Type B pancreatic cell (in vitro differentiated cells): ENCODE measurements at regions not wholly inside any gene's neighbourhood (a gene's known extent, or its start where the extent isn't known, plus 50 kb on each side); places are given as distances from the start of the nearest gene placed in this dataset.

Experiments
- DNase-seq: peaks from one replicate; pipeline ENCODE4 v3.0.0; 2021; ENCODE audit warnings: mixed read lengths; ENCODE audit not compliant: unreplicated experiment; ENCODE audit errors: extremely low spot score
- H3K27ac Mint-ChIP-seq: 2 replicates; pipeline ENCODE4 v1.8.0; 2021; ENCODE audit warnings: mild to moderate bottlenecking, mixed read lengths
- H3K27me3 Mint-ChIP-seq: 2 replicates; pipeline ENCODE4 v1.8.0; 2021; ENCODE audit warnings: mixed read lengths
- H3K36me3 Mint-ChIP-seq: 2 replicates; pipeline ENCODE4 v1.8.0; 2021; ENCODE audit warnings: mixed read lengths
- H3K4me1 Mint-ChIP-seq: one replicate; pipeline ENCODE4 v1.8.0; 2021; ENCODE audit warnings: mixed read lengths; ENCODE audit not compliant: unreplicated experiment
- H3K4me3 Mint-ChIP-seq: 2 replicates; pipeline ENCODE4 v1.8.0; 2021; ENCODE audit warnings: mild to moderate bottlenecking, mixed read lengths
- H3K9me3 Mint-ChIP-seq: 2 replicates; pipeline ENCODE4 v1.8.0; 2021; ENCODE audit warnings: mixed read lengths
- TF ChIP-seq, protein P1 (sequence below): fragments of 200-600 bp; sonication (generic); conservative IDR thresholded peaks from 2 replicates; pipeline ENCODE4 v1.5.0; 2021; ENCODE audit warnings: antibody characterized with exemption, mild to moderate bottlenecking

DNA sequence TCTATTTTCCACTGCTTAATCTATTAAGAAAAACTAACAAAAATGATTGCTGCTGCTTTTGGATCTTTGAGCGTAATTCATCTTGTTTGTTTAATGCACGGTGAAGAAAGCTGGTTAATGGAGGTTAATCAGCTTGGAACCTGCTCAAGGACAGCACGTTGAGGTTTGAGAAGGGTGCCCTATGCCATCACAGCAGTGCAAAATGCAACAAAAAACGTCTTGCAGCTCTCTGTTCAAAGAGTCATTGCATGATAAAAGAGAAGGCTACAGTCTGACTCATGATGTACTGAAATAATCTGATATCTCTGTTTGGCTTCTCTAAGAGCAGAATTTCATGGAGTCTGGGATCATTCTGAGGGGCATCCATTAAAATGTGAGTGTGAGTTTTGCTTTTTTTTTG is 80.6 kb upstream of the PREP start:
- Mint-ChIP-seq H3K4me3 (no peak overlapping the region), H3K9me3 (peaks cover 2% of the 10 kb centered on the region), H3K4me1 (peaks cover 22% of the 10 kb centered on the region), H3K27me3 (peaks cover 6% of the 10 kb centered on the region), H3K27ac (no peak overlapping the region), H3K36me3 (no peaks in the 10 kb centered on the region)
- TF ChIP-seq, protein P1, sequence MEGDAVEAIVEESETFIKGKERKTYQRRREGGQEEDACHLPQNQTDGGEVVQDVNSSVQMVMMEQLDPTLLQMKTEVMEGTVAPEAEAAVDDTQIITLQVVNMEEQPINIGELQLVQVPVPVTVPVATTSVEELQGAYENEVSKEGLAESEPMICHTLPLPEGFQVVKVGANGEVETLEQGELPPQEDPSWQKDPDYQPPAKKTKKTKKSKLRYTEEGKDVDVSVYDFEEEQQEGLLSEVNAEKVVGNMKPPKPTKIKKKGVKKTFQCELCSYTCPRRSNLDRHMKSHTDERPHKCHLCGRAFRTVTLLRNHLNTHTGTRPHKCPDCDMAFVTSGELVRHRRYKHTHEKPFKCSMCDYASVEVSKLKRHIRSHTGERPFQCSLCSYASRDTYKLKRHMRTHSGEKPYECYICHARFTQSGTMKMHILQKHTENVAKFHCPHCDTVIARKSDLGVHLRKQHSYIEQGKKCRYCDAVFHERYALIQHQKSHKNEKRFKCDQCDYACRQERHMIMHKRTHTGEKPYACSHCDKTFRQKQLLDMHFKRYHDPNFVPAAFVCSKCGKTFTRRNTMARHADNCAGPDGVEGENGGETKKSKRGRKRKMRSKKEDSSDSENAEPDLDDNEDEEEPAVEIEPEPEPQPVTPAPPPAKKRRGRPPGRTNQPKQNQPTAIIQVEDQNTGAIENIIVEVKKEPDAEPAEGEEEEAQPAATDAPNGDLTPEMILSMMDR: no peak
- no peak for DNase-seq

DNA sequence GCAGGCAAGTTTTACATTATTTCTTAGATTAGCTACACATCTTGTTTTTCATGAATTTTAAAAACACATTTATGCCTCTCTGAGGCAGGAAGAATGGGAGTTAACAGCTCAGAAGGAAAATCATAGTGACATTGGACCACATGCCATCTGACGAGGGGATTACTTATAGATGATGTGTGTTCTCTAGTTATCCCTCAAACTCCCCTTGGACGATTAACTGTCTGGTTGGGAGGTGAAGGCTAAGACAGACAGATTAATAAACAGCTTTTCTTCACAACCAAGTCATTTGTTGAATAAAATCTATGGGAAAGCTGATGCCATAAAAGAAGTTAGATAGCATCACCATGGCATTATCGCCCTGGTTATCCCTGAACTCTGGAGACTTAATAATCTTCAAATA is 80.0 kb upstream of the PREP start:
- Mint-ChIP-seq H3K27me3 (peaks cover 6% of the 10 kb centered on the region), H3K36me3 (no peaks in the 10 kb centered on the region), H3K4me1 (peaks cover 18% of the 10 kb centered on the region), H3K4me3 (no peak overlapping the region), H3K27ac (no peak overlapping the region), H3K9me3 (peaks cover 4% of the 10 kb centered on the region)
- DNase-seq: no peak
- TF ChIP-seq, protein P1: no peak

DNA sequence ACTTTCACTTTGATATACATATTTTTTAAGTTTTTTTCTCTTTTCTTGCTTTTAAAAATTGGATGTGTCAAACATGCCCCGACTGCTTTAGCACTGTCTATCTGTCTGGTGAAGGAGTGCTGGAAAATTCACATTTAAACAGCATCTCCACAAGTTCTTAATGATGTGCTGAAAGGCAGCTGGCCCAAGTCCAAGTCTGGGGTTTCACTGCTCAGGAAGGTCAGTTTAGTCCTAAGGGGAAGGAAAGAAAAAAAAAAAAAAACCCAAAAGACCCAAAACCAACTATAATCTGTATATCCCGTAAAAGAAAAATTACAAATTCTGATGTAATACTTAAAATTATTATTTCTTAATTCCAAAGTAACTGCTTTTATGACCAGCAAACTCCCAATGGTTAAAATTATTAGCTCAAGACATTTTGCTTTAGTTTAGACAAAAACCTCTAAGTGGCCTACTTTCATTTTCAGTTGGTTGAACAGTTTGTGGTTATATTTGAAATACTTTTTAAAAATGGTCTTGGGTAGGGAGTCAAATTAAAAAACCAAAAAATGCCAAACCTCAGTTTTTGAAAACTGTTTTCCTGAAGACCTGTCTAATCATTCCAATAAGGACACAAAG is 79.5 kb upstream of the PREP start:
- no peak overlapping the region for H3K27ac Mint-ChIP-seq
- TF ChIP-seq, protein P1: no peak
- H3K4me1 Mint-ChIP-seq: peaks cover 16% of the 10 kb centered on the region
- H3K4me3 Mint-ChIP-seq: no peak overlapping the region
- no peak for DNase-seq
- H3K36me3 Mint-ChIP-seq: no peaks in the 10 kb centered on the region
- H3K27me3 Mint-ChIP-seq: peaks cover 6% of the 10 kb centered on the region
- H3K9me3 Mint-ChIP-seq: peaks cover 4% of the 10 kb centered on the region

DNA sequence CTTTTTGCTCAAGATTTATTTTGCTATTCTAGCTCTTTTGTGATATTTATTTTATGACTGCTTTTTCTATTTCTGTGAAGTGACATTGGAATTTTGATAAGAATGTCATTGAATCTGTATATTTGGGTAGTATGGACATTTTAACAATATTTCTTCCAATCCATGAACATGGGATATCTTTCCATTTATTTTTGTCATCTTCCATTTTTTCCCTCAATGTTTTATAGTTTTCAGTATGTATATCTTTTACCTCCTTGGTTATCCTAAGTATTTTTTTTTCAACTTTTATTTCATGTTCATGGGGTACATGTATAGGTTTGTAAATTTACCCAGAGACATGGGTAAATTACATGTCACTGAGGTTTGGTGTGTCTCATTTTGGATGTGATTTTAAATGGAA is 74.1 kb upstream of the PREP start:
- TF ChIP-seq, protein P1: no peak
- Mint-ChIP-seq H3K9me3 (peaks cover 21% of the 10 kb centered on the region), H3K36me3 (no peaks in the 10 kb centered on the region), H3K4me3 (no peak overlapping the region), H3K27me3 (no peaks in the 10 kb centered on the region), H3K4me1 (peaks cover 10% of the 10 kb centered on the region), H3K27ac (no peak overlapping the region)
- no peak for DNase-seq

GRCh38 chr6:105474234-105474633 is 71.4 kb upstream of the PREP start:
- no peaks in the 10 kb centered on the region for H3K27me3 Mint-ChIP-seq
- peaks cover 6% of the 10 kb centered on the region for H3K4me1 Mint-ChIP-seq
- peaks cover 21% of the 10 kb centered on the region for H3K9me3 Mint-ChIP-seq
- TF ChIP-seq, protein P1: no peak
- H3K4me3 Mint-ChIP-seq: no peak overlapping the region
- no peaks in the 10 kb centered on the region for H3K36me3 Mint-ChIP-seq
- H3K27ac Mint-ChIP-seq: no peak overlapping the region
- no peak for DNase-seq

DNA sequence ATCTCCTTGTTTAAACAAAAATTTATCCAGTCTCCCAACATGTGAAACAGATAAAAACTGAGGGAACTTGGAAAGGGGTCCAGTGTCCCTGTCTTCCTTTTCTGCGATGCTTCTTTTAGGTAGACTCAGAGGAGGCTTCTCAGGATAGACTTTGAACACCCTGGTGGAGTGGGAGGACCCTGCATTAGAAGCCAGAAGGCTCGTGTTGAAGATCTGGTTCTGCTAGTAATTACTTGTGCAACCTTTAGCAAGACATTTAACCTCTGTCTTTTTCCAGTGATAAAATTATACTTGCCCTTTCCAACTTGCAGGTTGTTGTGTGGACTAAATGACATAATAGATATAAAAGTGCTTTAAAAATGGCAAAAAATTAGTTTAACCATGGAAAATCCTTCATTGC is 67.1 kb upstream of the PREP start:
- Mint-ChIP-seq H3K36me3 (no peaks in the 10 kb centered on the region), H3K4me1 (peaks cover 6% of the 10 kb centered on the region), H3K9me3 (peaks cover 20% of the 10 kb centered on the region), H3K4me3 (no peak overlapping the region), H3K27me3 (no peaks in the 10 kb centered on the region), H3K27ac (no peak overlapping the region)
- TF ChIP-seq, protein P1: peak; percentile 12
- DNase-seq: no peak
